Middle frontal gyrus (tissue), 1 donor: ENCODE measurements at regions not wholly inside any gene's neighbourhood (a gene's known extent, or its start where the extent isn't known, plus 50 kb on each side); places are given as distances from the start of the nearest gene placed in this dataset.

Experiments
- DNase-seq: peaks from one replicate; pipeline ENCODE4 v3.0.0-alpha.2; 2015; ENCODE audit warnings: low spot score; ENCODE audit errors: extremely low spot score

DNA sequence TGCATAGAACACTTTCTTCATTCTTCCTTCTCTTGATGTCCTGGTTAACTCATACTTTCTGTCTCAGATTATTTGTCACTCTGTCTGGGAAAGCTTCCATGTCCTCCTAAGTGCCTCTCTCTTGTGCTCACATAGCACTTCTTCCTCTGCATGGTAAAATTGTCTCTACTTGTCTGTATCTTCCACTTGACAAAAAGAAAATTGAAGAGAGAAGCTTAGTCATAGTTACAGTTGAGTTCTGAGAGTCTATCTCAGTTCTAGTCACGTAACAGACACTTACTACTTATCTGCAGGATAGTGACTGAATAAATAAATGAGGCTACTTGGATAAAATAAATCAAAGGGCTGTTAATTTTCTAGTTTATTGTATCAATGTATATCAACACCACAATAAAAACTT lies 458.1 kb downstream of the HTR7 start:
- DNase-seq: no peak

DNA sequence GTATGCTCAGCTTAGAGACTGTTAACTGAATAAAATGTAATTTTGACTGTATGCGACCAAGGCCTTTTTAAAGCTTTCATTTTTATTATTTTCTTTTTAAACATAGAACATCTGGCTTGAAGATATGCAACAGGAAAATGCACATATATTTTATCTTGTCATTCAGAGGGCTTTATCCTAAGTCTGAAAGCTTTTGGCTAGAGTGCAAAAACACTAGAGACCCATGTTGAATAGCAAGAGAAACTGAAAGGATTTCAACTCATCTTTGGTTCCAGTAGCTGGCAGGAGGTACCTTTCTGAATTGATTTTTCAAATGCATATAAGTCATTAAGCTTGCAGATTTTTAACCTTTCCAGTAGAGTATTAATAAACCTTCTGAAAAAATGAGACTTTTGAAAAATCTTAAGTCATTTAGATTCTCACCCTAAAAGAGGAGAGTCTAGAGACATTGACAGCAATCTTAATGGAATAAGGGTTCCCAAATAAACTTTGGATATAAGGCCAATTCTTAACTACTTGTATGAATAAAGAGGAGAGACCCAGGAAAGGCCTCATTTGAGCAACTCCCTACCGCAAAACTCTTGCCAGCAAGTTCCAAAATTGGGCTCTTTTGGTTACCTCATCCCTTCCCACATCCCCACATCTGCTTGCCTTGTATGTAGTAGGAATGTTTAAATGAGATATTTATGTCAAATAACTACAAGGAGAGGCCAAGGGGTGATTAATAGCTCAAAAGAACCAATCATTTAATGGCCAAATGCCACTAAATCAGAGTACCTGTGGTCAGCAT lies 454.4 kb downstream of the HTR7 start:
- DNase-seq: no peak

DNA sequence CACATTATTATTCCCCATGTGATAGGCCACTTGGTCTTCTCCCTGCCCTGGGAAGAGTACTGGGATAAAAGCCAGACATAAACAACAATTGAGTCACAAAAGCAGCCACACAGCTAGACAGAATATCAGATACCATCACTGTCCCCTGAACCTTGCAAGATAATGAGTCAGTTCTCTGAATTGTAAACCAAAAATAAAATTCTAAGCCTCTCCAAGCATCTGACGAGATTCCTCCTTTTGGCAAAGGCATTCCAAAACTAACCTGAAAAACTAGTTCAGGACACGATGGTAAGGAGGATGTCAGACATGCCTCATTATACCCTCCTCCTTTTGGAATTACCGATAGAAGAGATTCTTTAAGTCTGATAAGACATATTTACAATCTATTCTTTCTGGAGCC lies 450.7 kb downstream of the HTR7 start:
- no peak for DNase-seq

DNA sequence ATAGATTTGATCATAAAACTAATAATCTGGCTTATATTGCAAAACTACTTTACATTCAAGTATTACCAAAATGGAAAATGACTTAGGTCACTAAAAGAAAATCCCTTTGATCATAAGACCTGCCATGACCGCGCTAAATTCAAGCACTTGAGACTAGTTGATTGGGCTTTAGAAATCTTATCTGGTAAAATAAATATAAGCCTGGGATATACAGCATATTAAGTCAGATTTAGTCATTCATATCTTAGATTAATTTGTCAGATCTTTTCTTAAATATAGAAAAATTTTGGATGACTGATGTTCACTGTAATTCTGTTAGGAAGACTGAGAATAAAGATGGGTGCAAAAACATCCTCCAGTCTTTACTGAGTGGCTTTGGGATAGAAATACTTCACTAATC lies 450.0 kb downstream of the HTR7 start:
- no peak for DNase-seq

DNA sequence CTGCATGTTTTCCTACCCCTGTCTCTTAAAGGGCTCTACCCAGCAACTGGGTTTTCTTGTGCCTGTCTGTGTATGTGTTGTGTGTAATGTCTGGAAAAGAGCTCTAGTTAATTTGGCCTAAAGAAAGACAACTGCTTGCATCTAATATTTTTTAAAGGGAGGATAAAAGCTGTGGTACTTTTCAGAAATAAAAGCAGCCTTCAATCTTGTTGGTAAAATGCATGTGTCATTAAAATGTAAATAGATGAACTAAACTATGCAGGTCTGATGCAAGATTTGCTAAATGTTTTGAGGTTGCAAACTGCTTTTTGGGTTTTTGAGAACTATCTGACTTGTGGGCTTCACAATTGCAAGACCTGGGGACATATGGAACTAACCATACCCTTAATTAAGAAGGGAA lies 445.3 kb downstream of the HTR7 start:
- DNase-seq: no peak

DNA sequence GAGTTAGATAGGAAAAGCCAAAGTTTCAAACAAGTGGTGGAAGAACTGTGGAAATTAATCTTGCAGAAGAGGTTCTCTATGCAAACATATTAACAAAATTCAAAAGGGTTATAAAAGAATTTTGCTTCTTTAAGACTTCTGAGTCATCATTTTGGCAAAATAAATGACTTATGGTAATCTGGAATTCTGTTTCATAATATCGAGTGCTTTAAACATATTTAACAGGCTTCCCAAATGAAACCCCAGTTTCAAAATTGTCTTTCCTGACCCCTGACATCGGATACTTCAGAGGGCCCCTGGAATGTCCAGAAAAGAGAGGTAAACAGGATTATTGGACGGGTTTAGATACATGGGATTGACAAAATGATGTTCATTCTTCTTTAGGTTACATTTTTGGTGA lies 444.6 kb downstream of the HTR7 start:
- DNase-seq: no peak

DNA sequence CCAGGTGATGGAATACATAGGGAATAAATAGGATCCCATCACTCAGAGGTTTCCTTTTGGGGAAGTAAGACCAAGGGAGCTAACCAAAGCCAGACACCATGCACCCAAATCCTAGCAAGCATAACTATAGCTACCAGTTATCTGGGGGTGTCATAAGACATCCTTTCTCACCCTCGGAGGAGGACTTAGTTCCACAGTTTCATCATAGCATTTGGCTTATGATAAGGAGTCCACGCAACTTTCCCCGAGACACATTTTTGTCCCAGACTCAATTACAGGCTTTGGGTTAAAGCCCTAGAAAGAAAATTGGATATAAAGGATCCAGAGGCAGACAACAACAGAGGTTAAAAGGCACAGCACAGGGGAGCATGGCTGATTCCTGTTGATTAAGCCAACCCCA lies 442.9 kb downstream of the HTR7 start:
- no peak for DNase-seq

DNA sequence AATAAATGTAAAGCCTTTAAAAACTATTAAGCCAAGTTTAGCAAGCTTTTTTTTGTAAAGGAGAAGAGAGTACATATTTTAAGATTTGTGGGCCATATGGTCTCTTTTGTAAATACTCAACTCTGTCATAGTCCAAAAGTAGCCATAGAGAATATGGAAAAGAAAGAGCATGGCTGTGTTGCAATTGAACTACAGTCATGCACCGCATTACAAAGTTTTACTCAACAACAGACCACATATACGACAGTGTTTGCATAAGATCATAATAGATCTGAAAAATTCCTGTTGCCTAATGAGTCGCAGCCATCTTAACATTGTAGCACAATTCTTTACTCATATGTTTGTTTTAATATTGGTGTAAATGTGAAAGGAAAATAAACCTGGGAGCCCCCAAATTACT lies 440.8 kb downstream of the HTR7 start:
- no peak for DNase-seq

DNA sequence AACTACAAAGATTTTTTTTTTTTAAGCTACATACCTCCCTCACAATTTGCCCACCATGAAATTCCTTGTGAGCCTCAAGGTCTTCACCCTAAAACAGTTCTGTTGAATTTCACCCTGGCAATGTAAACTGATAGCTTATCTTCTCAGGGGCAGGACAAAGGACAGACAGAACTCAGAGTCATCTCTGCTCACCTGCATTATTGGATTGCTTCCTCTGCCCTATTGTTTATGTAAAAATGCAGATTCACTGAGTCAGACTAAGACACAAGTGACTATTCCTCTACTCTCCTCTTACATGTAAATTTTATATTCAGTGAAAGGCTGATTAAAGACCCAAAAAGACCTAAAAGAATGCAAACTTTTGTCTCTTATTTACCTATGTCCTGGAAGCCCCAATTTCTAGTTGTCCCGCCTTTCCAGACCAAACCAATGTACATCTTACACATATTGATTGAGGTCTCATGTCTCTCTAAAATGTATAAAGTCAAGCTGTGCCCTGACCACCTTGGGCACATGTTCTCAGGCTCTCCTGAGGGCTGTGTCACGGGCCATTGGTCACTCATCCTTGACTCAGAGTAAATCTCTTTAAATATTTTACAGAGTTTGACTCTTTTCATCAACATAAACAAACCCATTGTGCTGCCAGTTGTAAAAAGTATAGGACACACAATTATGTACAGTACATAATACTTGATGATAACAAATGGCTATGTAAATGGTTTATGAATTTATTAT lies 440.2 kb downstream of the HTR7 start:
- no peak for DNase-seq

DNA sequence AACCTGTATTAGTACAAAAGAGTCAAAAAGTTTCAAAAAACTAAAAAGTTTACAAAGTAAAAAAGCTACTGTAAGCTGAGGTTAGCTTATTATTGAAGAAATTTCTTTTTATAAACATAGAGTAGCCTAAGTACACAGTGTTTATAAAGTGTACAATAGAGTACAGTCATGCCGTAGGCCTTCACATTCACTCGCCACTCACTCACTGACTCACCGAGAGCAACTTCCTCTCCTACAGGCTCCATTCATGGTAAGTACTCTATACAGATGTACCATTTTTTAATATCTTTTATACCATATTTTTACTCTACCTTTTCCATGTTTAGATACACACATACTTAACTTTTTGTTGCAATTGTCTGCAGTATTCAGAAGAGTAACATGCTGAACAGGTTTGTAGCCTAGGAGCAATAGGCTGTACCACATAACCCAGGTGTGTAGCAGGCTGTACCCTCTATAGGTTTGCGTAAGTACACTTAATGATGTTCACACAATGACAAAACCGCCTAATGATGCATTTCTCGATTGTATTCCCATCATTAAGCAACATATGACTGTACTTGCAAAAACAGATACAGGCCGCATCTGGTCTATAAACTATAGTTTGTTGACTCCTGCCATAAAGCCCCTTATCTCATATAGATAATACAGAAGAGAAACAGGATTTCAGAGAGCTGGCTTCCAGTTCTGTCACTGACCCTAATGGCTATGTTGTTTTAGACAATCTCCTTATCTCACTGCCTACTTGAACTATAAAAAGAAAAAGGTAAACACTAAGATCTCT lies 438.8 kb downstream of the HTR7 start:
- DNase-seq: no peak

DNA sequence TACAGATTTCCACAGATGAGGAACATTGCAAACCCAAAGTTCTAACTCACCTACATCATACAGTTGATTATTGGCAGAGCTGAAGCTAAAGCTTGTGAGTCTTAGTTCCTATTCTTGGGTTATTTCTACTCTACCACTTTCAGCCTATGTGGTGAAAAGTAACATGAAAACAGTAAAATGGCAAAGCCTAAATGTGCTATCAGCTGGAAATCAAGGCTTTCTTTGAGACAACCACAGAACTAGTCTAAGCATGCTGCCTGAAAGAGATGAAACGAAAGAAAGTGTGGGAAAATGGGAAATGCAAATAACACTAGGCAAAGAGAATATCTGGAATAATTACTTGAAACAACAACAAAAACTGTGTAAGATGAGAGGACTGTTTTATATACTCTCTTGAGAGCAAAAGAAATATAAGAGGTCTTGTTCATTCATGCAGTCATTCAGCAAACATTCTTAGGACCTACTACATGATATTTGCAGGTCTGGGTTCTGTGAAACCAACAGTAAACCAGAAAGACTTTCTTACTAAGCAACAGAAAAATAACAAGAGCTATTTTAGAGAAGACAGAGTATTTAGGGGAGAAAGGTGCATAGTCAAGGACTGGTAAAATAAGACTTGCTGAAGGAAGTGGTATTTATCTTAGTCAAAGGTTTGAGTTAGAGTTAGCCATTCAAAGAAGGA lies 437.1 kb downstream of the HTR7 start:
- DNase-seq: no peak

DNA sequence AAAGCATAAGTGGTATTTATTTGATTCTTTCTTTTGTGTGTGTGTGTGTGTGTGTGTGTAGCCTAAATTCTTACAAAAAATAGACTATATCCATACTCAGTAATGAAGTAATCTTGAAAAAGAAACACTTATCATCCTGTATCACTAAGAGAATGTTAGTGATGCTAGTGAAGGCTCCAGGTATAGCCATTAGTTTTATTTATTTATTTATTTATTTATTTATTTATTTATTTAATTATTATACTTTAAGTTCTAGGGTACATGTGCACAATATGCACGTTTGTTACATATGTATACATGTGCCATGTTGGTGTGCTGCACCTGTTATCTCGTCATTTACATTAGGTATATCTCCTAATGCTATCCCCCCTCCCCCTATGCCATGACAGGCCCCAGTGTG lies 436.0 kb downstream of the HTR7 start:
- DNase-seq: no peak

DNA sequence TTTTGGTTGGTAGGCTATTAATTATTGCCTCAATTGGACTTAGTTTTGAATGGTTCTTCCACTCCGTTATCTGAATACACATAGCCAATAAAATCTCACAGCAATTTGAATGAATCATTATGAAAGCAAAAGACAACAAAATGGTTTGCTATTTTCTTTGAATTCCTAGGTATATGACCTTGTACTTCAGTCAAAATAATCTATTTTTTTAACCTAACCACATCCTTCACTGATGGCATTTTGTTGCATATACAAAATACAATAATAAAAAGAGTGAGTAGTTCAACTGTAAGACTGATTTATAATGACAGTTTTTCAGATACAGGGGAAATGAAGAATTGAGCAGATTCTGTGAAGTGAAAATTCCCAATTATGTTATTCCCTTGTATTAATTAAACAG lies 433.1 kb downstream of the HTR7 start:
- DNase-seq: no peak

DNA sequence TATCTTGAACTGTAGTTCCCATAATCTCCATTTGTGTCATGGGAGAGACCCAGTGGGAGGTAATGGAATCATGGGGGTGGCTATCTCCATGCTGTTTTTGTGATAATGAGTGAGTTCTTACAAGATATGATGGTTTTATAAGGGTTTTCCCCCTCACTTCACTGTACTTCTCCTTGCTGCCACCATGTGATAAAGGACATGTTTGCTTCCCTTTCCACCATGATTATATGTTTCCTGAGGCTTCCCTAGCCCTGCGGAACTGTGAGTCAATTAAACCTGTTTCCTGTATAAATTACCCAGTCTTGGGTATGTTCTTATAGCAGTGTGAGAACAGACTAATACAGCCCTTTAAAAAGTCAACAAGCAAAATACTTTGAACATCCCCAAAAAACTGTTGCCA lies 427.7 kb downstream of the HTR7 start:
- no peak for DNase-seq

DNA sequence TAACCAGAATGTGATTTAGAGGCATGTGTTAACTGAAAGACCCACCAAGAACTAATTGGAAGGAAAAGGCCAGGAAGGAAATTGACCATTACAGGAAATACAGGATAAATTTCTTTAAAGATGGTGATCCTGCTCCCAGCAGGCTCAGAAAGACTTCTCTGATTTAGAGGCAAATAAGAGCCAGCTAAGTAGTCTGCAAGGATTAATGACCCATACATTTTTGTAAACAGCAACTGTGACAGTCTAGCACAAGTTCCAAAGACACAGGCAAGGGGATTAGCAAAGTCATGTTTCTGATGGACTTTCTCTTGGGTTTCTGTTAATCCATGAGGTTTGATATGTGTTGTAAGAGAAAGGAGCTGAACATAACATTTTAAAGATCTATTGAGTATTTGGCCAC lies 425.0 kb downstream of the HTR7 start:
- DNase-seq: no peak

DNA sequence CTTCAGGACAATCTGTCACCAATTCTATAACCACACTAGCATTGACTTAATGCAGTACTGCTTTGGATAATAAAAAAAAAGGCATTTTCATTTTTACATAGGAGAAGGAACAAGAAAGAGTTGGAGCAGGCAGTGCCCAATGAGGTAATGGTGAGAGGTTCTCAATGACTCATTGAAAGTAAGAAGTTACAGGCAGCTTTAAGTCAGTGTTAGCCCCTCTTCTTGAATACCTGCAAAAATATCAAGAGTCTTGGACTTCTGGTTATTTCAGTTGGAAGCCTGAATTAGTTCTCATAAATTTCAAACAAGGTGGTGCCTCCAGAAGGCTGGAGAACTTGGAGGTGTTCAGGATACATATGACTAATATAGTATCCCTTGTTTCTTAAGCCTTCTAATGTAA lies 422.5 kb downstream of the HTR7 start:
- DNase-seq: no peak

DNA sequence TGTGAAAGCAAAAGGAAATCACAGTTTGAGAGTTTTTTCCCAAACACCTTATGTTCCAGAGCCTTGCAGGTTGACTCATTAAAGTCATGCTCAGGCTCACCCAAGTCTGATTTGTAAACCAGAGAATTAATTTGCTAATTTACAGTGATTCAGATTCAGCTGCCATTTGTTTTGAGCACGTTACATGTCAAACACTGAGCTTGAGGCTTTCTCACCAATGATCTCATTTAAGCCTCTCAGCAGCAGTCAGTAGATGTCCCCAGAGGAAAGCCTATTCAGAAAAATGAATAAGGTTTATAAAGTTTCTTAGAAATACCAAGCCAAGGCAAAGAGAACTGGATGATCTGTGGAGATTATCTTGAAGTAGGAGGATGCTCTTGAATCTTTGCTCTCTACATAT lies 420.4 kb downstream of the HTR7 start:
- DNase-seq: no peak

DNA sequence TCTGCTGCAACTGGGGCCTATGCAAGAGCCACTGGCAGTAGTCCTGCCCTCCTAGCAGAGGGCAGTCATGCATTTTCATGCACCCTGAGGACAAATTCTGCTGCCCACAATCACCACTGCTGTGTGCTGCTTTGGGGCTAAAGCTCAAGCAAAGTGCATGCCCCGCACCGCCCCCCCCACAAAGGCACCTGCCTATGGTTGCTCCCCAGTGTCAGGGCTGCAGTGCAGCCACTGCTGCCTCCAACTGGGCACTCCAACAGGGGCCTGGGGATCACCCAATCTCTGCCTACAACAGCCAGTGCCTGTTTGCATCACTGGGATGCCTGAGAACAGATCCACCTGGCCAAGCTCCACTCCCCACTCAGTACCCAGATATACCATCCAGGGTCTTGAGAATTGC lies 417.0 kb downstream of the HTR7 start:
- DNase-seq: no peak

DNA sequence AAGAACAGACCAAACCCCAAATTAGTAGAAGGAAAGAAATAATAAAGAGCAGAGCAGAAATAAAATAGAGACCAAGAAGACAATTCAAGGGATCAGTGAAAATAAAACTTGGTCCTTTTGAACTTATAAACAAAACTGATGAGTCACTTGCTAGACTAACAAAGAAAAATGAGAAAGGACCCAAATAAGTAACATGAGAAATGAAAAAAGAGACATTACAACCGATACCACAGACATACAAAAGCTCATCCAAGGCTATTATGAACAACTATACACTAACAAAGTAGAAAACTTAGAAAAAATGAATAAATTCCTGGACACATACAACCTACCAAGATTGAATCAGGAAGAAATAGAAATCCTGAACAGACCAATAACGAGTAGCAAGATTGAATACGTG lies 414.5 kb downstream of the HTR7 start:
- no peak for DNase-seq

DNA sequence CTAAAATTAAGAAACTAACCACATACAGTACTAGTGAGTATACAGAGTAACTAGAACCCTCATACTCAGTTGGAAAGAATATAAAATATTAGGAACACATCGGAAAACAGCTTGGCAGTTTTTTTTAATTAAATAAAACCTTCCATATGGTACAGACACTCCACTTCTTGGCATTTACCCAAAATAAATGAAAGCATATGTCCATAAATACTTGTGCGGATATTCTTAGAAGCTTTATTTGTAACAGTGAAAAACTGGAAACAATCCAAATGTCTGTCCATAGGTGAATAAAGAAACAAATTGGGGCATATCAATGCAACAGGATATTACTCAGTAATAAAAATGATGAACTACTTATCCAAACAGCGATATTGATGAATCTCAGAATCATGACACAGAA lies 410.0 kb downstream of the HTR7 start:
- DNase-seq: no peak

DNA sequence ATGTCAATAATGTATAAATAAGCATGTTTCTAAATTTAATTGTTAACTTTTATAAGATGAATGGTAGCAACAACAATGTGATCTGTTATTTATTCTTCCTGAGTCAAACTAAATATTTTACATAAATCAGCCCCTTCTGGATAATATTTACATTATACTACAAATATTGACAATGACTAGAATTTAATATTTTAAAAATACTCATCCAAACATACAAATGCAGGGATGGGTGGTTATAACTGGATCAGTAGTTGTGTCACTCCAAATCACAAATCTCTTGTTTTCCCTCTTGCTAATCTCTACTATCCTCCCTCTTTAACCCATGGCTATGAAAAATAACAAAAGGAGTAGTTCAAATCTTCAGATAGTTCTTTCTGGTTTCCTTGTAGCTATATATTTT lies 407.0 kb downstream of the HTR7 start:
- no peak for DNase-seq

DNA sequence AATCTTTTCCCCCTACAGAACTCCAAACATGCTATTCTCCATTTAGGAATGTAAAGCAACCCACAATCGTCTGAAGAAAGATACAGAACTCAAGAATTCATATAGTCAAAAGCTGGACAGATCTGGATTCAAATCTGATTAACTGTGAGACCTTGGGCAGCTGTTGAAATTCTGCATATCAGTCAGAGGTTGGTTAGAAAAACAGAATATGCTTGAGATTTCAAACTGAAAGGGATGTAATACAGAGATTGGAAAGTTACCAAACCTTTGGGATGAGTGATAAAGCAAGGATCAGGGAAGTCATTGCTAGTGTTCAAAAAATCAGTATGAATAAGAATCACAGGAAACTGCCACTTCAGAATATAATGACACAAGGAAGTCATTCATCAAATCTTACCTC lies 406.6 kb downstream of the HTR7 start:
- no peak for DNase-seq
